ENCODE measurements at regions not wholly inside any gene's neighbourhood (a gene's known extent, or its start where the extent isn't known, plus 50 kb on each side); places are given as distances from the start of the nearest gene placed in this dataset.

DNA sequence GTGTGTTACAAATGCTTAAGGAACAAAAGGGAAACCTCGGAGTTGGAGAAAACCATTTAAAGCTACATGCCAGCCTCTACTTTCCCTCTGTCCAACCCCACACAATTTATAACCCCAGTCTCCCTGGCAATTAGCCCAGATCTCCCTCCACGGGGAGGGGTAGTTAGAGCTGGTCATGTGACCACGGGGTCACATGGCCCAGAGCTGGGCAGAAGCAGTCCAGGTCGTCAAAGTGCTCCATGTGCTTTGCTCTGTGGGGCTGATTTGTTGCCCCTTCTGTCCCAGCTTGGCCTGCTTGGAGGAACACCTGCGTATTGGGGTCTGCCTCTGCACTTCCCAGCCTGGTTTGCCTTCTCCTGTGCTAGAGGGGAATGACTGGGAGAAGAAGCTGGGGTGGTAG is 219.1 kb downstream of the RBM19 start:
- intact Hi-C loops (cut with DNase I, micrococcal nuclease), result no loop called here
- DNase-seq (no peak), ATAC-seq (ENCODE audit: poor library complexity) (no peak)
- Histone ChIP-seq H3K9me3 (ENCODE audit: control insufficient read depth in 1 of 2, insufficient read depth in 1 of 2, low read length in 2 of 2) (no peaks in the 10 kb centered on the region), H3K27ac (ENCODE audit: low read depth in 1 of 2, low read length in 2 of 2) (no peak overlapping the region), H3K4me1 (ENCODE audit: insufficient read depth, low read length) (no peaks in the 10 kb centered on the region), H3K36me3 (ENCODE audit: insufficient read depth, low read length) (no peaks in the 10 kb centered on the region), H3K4me3 (ENCODE audit: low read length) (no peak overlapping the region), H3K27me3 (ENCODE audit: control insufficient read depth in 1 of 2, insufficient read depth in 2 of 2, low read length in 2 of 2) (peaks cover 0 to 4% of the 10 kb centered on the region in 2 experiments)
- Mint-ChIP-seq H3K36me3 (ENCODE audit: low read depth) (no peaks in the 10 kb centered on the region), H3K27me3 (peaks cover 59% of the 10 kb centered on the region), H3K9me3 (no peaks in the 10 kb centered on the region), H3K4me1 (ENCODE audit: low read depth) (no peaks in the 10 kb centered on the region), H3K4me3 (no peak overlapping the region), H3K27ac (no peak overlapping the region)
- POLR2A ChIA-PET, result no interaction called here
- TF ChIP-seq, protein P1, sequence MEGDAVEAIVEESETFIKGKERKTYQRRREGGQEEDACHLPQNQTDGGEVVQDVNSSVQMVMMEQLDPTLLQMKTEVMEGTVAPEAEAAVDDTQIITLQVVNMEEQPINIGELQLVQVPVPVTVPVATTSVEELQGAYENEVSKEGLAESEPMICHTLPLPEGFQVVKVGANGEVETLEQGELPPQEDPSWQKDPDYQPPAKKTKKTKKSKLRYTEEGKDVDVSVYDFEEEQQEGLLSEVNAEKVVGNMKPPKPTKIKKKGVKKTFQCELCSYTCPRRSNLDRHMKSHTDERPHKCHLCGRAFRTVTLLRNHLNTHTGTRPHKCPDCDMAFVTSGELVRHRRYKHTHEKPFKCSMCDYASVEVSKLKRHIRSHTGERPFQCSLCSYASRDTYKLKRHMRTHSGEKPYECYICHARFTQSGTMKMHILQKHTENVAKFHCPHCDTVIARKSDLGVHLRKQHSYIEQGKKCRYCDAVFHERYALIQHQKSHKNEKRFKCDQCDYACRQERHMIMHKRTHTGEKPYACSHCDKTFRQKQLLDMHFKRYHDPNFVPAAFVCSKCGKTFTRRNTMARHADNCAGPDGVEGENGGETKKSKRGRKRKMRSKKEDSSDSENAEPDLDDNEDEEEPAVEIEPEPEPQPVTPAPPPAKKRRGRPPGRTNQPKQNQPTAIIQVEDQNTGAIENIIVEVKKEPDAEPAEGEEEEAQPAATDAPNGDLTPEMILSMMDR (IDR thresholded peaks at IDR 0.05), result no peak
- CTCF ChIA-PET, result no interaction called here

DNA sequence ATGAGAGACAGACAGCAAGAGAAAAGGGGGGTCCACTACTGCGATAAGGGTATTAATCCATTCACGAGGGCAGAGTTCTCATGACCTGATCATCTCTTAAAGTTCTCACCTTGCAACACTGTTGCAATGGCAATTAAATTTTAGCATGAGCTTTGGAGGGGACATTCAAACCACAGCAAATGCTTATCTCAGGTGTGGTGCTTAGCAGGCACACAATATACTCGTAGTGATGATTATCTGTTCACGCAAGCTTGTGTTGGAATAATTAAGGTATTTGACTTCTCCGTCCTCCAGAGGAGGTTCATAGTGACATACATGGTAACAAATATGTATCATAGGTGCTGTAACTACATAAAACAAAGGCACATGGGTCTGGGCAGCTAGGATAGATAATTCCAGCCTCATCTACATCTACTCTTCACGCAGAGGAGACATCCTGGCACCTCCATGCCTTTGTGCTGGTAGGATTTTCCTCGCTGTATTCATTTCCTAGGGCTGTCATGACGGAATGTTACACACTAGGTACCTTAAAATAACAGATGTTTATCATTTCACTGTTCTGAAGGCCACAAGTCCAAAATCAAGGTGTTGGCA is 221.2 kb downstream of the RBM19 start:
- H3K27ac ChIP-seq (ENCODE audit: low read depth in 1 of 2, low read length in 2 of 2), result no peak overlapping the region
- H3K4me1 ChIP-seq (ENCODE audit: insufficient read depth, low read length), result no peaks in the 10 kb centered on the region
- DNase-seq (no peak), ATAC-seq (ENCODE audit: poor library complexity) (no peak)
- no peaks in the 10 kb centered on the region for H3K36me3 Mint-ChIP-seq (ENCODE audit: low read depth)
- no peaks in the 10 kb centered on the region for H3K36me3 ChIP-seq (ENCODE audit: insufficient read depth, low read length)
- peaks cover 62% of the 10 kb centered on the region for H3K27me3 Mint-ChIP-seq
- POLR2A ChIA-PET, result no interaction called here
- H3K9me3 Mint-ChIP-seq, result no peaks in the 10 kb centered on the region
- intact Hi-C loops (cut with DNase I, micrococcal nuclease), result no loop called here
- no peak overlapping the region for H3K4me3 Mint-ChIP-seq
- TF ChIP-seq, protein P1 (IDR thresholded peaks at IDR 0.05), result no peak
- no peaks in the 10 kb centered on the region for H3K4me1 Mint-ChIP-seq (ENCODE audit: low read depth)
- CTCF ChIA-PET, result no interaction called here
- no peak overlapping the region for H3K27ac Mint-ChIP-seq
- no peaks in the 10 kb centered on the region for H3K9me3 ChIP-seq (ENCODE audit: control insufficient read depth in 1 of 2, insufficient read depth in 1 of 2, low read length in 2 of 2)
- H3K27me3 ChIP-seq (ENCODE audit: control insufficient read depth in 1 of 2, insufficient read depth in 2 of 2, low read length in 2 of 2), result peaks cover 4 to 14% of the 10 kb centered on the region in 2 experiments
- no peak overlapping the region for H3K4me3 ChIP-seq (ENCODE audit: low read length)

DNA sequence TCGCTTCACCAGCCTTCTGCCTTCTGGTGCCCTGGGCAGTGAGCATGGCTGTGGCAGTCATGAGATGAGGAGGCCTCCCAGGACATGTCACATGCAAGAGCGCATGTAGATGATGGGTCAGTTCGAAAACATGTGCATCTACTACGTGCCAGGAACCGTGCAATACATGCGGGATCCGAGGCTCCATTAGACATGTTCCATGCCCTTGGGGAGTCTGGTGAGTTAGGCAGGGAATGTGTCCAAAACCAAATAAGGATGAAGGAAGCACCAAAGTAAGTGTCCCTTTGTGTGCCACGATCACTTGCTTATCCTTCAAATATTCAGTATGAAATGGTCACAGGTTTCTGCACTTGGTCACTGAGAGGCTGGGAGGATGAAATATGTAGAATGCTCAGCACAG is 223.3 kb downstream of the RBM19 start:
- intact Hi-C loops (cut with DNase I, micrococcal nuclease), result no loop called here
- Mint-ChIP-seq H3K4me3 (no peak overlapping the region), H3K36me3 (ENCODE audit: low read depth) (no peaks in the 10 kb centered on the region), H3K9me3 (no peaks in the 10 kb centered on the region), H3K4me1 (ENCODE audit: low read depth) (no peaks in the 10 kb centered on the region), H3K27ac (no peak overlapping the region), H3K27me3 (peaks cover 60% of the 10 kb centered on the region)
- Histone ChIP-seq H3K4me3 (ENCODE audit: low read length) (no peak overlapping the region), H3K27ac (ENCODE audit: low read depth in 1 of 2, low read length in 2 of 2) (no peak overlapping the region), H3K36me3 (ENCODE audit: insufficient read depth, low read length) (no peaks in the 10 kb centered on the region), H3K9me3 (ENCODE audit: control insufficient read depth in 1 of 2, insufficient read depth in 1 of 2, low read length in 2 of 2) (no peaks in the 10 kb centered on the region), H3K4me1 (ENCODE audit: insufficient read depth, low read length) (no peaks in the 10 kb centered on the region), H3K27me3 (ENCODE audit: control insufficient read depth in 1 of 2, insufficient read depth in 2 of 2, low read length in 2 of 2) (peaks cover 7 to 12% of the 10 kb centered on the region in 2 experiments)
- ATAC-seq (ENCODE audit: poor library complexity) (no peak), DNase-seq (no peak)
- ChIA-PET CTCF (no interaction called here), POLR2A (no interaction called here)
- TF ChIP-seq, protein P1 (IDR thresholded peaks at IDR 0.05), result no peak
